Activated CD8-positive, alpha-beta memory T cell treated with anti-CD3 and anti-CD28 coated beads, Interleukin-2, amount 50 U/mL, for 24 hours (primary cell): ENCODE measurements at regions not wholly inside any gene's neighbourhood (a gene's known extent, or its start where the extent isn't known, plus 50 kb on each side); places are given as distances from the start of the nearest gene placed in this dataset.

Experiments used
- DNase-seq: peaks from one replicate; pipeline ENCODE4 v3.0.0-alpha.2; 2020; ENCODE audit errors: extremely low read depth

- DNase-seq = no peak
Observed at GRCh38 chr6:156013155-156013554, 557.5 kb upstream of the NOX3 start.

- DNase-seq = no peak
Observed at GRCh38 chr6:156009656-156010055, 554.0 kb upstream of the NOX3 start.

DNA sequence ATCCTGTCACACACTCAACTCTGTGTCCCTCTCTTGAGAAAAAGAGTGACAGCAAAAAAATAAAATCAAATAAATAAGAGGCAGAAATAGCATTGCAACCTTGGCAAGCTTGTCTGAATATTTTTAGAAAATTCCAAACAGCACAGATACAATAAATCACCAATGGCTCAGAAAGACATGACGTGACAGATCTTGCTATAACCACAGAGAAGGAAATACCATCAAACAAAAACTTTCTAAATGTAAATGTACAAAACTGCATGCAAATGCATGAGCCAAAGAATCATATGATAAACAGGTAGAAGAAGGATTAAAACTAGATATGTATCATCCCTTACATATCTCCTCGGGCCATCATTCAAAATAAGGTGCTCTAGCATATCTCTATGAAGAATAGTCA lies 549.2 kb upstream of the NOX3 start:
- no peak for DNase-seq

GRCh38 chr6:155996151-155996550 lies 540.5 kb upstream of the NOX3 start:
- no peak for DNase-seq

DNA sequence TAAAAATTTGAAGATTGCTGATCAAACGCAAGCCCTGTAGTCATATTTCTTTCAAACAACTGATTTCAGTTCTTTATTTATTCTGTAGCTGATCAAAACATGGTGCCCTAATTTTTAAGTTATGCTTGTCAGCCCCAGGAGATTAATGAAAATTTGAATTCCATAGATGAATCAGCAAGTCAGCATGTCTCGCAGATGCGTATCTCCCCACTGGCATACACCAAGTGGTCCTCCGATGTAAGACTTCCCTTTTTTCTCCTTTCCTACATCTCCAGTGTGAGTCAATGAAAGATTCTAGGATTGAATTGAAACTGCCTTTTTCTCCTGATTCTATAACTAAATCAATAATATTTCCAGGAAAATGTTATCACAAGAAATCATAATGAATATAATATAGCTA lies 539.6 kb upstream of the NOX3 start:
- DNase-seq = no peak

- DNase-seq = no peak
Observed at GRCh38 chr6:155994086-155994485, 538.4 kb upstream of the NOX3 start.

- DNase-seq = no peak
Observed at GRCh38 chr6:155993240-155993639, 537.6 kb upstream of the NOX3 start.

GRCh38 chr6:155985660-155986138 lies 530.1 kb upstream of the NOX3 start:
- no peak for DNase-seq

- no peak for DNase-seq
Observed at GRCh38 chr6:155980768-155981079, 525.1 kb upstream of the NOX3 start.

DNA sequence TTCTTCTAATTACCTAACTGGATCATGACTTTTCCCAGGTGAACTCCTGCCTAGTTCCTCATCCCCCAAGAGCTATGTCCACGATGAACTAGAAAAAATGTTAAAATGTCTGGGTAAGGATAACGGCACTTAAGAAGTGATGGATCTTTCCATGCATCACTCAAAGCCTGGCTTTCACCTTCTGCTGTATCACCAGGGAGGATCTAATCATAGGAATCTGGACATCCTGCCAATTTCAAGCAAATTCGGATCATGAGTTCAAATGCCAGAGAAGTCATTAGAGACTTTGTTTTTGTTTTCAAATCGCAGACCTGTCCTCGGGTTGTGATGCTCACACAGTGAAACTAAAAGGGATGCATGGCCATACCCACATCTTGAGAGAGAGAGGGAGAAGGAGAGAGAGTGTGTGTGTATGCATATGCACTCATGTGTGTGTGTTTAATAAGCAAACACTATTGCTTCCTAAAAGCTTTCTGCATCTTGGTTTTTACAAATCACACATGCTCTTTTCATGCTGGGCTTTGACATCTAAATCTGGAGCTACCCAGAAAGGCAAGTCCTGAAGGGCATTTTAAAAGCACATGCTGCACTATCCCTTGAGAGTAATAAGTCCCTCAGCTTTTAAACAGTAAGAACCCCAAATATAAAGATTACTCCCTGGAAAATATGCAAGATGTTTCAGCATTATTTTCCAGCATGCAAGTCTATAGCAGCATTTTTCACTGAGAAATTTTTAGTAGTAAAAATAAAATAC lies 524.6 kb upstream of the NOX3 start:
- DNase-seq = no peak

DNA sequence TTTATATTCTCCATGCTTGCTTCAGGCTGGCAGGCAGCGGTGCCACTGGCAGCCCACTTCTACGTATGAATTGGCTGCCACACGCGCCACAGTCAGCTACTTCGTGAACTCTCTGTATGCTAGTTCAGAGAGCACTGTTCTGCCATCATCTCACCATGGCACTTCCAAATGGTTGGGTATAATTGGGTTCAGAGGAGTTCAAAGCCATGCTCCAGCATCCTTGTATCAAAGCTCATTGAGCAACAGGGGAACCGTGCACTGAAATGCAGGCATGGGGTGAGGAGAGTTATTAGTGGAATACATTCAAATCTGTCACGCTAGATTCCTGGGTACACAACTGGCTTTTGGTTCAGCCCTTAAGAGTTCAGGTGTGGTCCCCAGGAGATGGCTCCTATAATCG lies 519.9 kb upstream of the NOX3 start:
- no peak for DNase-seq

DNA sequence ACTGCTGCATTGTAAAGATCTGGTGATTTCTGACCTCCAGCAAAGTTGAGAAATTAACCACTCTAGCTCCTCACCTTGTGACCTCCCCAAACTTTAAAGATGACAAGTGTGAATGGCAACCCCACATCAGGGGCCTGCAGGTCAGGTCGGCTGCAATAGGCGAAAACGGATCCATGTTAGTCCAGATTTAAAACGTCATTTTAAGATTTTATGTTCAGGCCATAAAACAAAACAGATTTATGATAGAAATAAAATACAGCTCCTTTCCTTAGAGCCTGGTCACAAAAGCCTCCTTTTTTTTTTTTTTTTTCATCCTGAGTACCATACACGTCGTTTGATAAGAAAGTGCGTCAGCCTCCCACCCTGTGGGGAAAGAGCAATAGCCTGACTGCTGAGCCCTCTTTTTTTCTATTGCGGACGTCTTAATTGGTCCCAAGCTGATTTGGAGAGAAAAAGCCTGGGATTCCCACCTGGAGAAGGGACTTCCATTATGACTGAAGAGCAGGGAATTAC lies 519.2 kb upstream of the NOX3 start:
- DNase-seq = no peak

GRCh38 chr6:155974359-155974758 lies 518.7 kb upstream of the NOX3 start:
- DNase-seq = no peak

- DNase-seq = no peak
Observed at GRCh38 chr6:155970876-155971708, 515.5 kb upstream of the NOX3 start.

- no peak for DNase-seq
Observed at GRCh38 chr6:155970472-155970871, 514.8 kb upstream of the NOX3 start.

GRCh38 chr6:155968921-155969320 lies 513.3 kb upstream of the NOX3 start:
- DNase-seq = no peak

GRCh38 chr6:155967322-155967721 lies 511.7 kb upstream of the NOX3 start:
- no peak for DNase-seq

- no peak for DNase-seq
Observed at GRCh38 chr6:155964544-155964943, 508.9 kb upstream of the NOX3 start.

- DNase-seq = no peak
Observed at GRCh38 chr6:155962276-155962675, 506.6 kb upstream of the NOX3 start.

DNA sequence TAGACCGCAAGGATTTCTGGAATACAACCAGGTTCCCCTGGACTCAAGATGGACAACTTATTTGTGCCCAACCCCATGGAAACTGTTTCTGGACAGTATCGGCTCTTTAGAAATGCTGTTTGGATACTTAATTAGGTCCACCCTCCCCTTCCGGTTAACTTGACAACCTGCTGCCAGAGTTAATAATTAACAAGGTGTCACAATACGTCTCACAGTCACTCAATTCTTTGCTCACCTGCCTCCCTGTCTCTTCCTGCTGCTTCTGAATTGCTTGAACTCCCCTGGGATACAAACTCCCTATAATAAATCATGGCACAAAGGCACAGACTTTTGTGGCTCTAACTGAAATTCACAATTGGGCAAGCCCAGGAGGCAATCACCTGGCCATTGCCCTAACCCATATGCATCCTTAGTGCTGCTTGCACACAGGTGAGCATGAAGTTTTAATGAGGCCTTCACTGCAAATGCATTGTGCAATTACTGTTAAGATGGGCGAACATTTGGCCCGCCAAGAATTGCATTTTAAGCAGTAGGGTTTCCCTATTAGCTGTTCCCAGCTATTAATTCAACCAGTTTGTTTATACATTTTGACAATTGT lies 504.4 kb upstream of the NOX3 start:
- no peak for DNase-seq

DNA sequence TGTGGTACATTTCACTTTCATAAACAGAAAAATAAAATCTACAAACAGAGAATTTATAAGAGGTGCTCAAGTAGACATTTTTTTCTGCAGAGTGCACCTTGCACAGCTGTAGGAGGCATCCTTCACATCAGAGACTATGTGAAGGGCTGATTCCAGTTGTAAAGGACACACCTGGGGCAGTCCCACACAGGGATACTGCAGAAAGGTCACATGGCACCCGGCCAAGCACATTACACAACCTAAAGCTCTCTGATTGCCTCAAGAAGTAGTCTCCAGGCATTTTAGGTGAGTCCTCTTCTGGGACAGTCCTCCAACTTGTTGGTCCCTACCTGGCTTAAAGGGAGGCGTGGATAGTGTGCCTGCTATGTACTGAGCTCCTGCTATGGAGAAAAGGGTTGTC lies 502.9 kb upstream of the NOX3 start:
- no peak for DNase-seq

GRCh38 chr6:155955038-155955437 lies 499.4 kb upstream of the NOX3 start:
- DNase-seq = no peak

- DNase-seq = no peak
Observed at GRCh38 chr6:155954149-155954548, 498.5 kb upstream of the NOX3 start.
